Ovary (tissue), 3 donors: ENCODE measurements at regions not wholly inside any gene's neighbourhood (a gene's known extent, or its start where the extent isn't known, plus 50 kb on each side); places are given as distances from the start of the nearest gene placed in this dataset.

Experiments used
- CTCF ChIP-seq, 3 donors: fragments of 450-650 bp in 2 of 3; fragments of 200-600 bp in 1 of 3; IDR thresholded peaks; one replicate each; pipeline versions ENCODE4 v1.5.1 to v1.8.0; 2016 to 2022; ENCODE audit warnings: antibody characterized with exemption in 3 of 3, mild to moderate bottlenecking in 1 of 3
- POLR2A ChIP-seq: fragments of 450-650 bp; IDR thresholded peaks from one replicate; pipeline ENCODE4 v1.6.1; 2017; ENCODE audit warnings: antibody characterized with exemption, mild to moderate bottlenecking, moderate library complexity
- donor health status: DM: no; HTN: no; CAD: no.

DNA sequence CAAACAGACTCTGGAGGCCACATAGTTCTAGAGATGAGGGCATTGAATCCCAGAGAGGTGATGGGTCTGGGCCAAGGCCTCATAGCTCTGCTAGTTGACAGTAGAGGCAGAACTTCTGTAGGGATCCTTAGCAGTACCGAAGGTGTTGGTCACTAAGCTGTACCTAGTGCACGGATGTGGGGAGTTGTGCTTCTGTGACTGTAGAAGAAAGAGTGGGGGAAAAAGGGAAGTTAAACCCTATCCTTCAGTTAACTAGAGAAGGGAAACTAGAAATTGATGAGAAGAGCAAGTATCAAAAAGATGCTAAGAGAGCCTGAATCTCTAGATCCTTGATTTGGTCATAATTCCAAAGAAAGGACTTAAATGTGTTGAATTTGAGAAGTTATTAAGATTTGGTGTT, 186.7 kb downstream of the NFKBIZ start:
- no peak for TF ChIP-seq CTCF (IDR thresholded peaks at IDR 0.05)
- no peak for TF ChIP-seq POLR2A
